ENCODE measurements at regions not wholly inside any gene's neighbourhood (a gene's known extent, or its start where the extent isn't known, plus 50 kb on each side); places are given as distances from the start of the nearest gene placed in this dataset.

- TF ChIP-seq GATA2 (IDR thresholded peaks at IDR 0.05; ENCODE audit: low read depth, low read length) (no peak), GATA3 (IDR thresholded peaks at IDR 0.05; ENCODE audit: low read depth, low read length) (no peak)
Observed at GRCh38 chr22:49090853-49091135, 736.9 kb downstream of the BRD1 start.
